Colonic mucosa (tissue), 4 donors: ENCODE measurements at regions not wholly inside any gene's neighbourhood (a gene's known extent, or its start where the extent isn't known, plus 50 kb on each side); places are given as distances from the start of the nearest gene placed in this dataset.

Experiments used
- DNase-seq: peaks from one replicate; pipeline ENCODE4 v3.0.0-alpha.2; 2020
- H3K27ac ChIP-seq: fragments of 200-600 bp; one replicate; pipeline ENCODE4 v1.8.0; 2021
- H3K27me3 ChIP-seq: fragments of 200-600 bp; one replicate; pipeline ENCODE4 v1.8.0; 2021
- H3K36me3 ChIP-seq: fragments of 200-600 bp; one replicate; pipeline ENCODE4 v1.8.0; 2021
- H3K4me1 ChIP-seq: fragments of 200-600 bp; one replicate; pipeline ENCODE4 v1.8.0; 2021; ENCODE audit warnings: mild to moderate bottlenecking
- H3K4me3 ChIP-seq: fragments of 200-600 bp; one replicate; pipeline ENCODE4 v1.8.0; 2021
- H3K9ac ChIP-seq, 2 donors: one replicate each; pipeline ENCODE4 v1.7.0; 2013; ENCODE audit warnings: control low read depth in 2 of 2, low read depth in 2 of 2, low read length in 2 of 2
- H3K9me3 ChIP-seq: fragments of 200-600 bp; one replicate; pipeline ENCODE4 v1.8.0; 2021
- intact Hi-C: fragments of 100-400 bp; cut with DNase I; formaldehyde crosslinking; loops from one replicate; pipeline ENCODE4 v1.14.1; 2022
- TF ChIP-seq, protein P1 (sequence below): fragments of 200-600 bp; IDR thresholded peaks from one replicate; pipeline ENCODE4 v1.8.0; 2022; ENCODE audit warnings: antibody characterized with exemption, mild to moderate bottlenecking
- donor health status: healthy.
- donor health status: DM: no; HTN: no; CAD: no.
- donor health status: DM: no; HTN: no; CAD: no.

DNA sequence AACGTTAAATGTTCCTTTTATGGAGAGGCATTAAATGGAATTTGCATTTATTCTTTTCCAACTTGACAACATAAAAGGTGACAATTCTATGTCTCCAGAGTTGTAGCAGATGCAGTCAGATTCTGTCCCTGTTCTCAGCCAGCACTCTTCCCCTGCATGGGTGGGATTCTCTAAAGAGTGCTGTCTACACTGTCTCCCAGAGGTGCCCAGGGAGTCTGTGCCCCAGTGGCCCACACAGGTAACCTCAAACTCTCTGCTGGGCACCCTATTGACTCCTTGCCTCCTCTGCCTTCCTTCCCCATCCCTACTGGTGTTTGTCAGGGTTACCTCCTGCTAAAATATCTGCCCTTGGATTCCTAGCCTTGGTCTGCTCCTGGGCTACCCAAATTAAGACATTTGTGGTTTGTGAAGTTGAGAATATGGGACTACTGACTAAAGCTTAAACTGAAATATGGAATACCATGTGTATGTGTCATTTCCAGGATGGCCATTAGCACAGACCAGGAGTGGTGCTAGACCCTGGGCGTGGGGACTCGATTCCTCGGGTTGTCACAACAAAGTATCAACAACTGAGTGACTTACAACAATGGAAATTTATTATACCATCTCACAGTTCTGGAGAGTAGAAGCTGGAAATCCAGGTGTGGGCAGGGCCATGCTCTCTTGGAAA lies 284.7 kb downstream of the CDH26 start:
- no peak overlapping the region for H3K9ac ChIP-seq
- no peaks in the 10 kb centered on the region for H3K9me3 ChIP-seq
- DNase-seq, result no peak
- no peaks in the 10 kb centered on the region for H3K4me1 ChIP-seq
- no peaks in the 10 kb centered on the region for H3K36me3 ChIP-seq
- H3K27me3 ChIP-seq, result no peaks in the 10 kb centered on the region
- H3K4me3 ChIP-seq, result no peak overlapping the region
- no peak overlapping the region for H3K27ac ChIP-seq
- intact Hi-C loops, result no loop called here
- TF ChIP-seq, protein P1, sequence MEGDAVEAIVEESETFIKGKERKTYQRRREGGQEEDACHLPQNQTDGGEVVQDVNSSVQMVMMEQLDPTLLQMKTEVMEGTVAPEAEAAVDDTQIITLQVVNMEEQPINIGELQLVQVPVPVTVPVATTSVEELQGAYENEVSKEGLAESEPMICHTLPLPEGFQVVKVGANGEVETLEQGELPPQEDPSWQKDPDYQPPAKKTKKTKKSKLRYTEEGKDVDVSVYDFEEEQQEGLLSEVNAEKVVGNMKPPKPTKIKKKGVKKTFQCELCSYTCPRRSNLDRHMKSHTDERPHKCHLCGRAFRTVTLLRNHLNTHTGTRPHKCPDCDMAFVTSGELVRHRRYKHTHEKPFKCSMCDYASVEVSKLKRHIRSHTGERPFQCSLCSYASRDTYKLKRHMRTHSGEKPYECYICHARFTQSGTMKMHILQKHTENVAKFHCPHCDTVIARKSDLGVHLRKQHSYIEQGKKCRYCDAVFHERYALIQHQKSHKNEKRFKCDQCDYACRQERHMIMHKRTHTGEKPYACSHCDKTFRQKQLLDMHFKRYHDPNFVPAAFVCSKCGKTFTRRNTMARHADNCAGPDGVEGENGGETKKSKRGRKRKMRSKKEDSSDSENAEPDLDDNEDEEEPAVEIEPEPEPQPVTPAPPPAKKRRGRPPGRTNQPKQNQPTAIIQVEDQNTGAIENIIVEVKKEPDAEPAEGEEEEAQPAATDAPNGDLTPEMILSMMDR, result no peak

DNA sequence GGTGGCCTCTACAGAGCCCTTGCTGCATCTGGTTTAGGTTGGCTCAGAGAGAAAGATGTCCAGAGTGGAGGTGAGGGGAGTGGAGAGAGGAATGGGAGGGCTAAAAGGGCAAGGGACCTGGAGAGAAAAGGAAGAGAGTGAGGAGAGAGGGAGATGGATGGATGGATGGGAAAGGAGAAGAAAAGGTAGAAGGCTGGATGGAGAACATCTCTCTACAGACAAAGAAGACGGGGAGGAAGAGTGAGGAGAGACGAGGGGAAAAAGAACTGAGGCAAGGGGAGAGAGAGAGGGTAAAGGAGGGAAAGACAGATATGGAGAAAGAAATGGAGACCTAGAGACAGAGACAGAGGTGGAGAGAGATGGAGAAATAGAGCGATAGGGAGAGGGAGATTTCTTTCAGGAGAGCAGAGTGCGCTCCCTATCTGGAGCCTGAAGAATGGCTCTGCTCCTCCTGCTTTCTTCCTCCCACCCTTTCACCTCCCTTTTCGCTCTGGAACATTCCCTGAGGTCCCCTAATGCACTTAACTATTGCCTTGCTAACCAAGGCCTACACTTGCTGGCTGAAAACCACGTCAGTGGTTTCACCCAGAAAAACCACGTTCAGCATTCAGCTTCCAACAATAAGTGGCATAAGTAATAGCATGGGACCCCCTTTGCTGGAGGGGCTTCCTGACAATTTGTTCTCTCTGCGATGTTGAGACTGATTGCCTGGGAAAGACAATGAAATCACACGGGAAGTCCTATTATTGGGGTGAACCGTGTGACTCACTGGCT lies 286.3 kb downstream of the CDH26 start:
- Histone ChIP-seq H3K4me1 (no peaks in the 10 kb centered on the region), H3K9ac (no peak overlapping the region), H3K27me3 (no peaks in the 10 kb centered on the region), H3K36me3 (no peaks in the 10 kb centered on the region), H3K27ac (no peak overlapping the region), H3K4me3 (no peak overlapping the region), H3K9me3 (no peaks in the 10 kb centered on the region)
- DNase-seq, result no peak
- intact Hi-C loops, result no loop called here
- TF ChIP-seq, protein P1, result no peak

DNA sequence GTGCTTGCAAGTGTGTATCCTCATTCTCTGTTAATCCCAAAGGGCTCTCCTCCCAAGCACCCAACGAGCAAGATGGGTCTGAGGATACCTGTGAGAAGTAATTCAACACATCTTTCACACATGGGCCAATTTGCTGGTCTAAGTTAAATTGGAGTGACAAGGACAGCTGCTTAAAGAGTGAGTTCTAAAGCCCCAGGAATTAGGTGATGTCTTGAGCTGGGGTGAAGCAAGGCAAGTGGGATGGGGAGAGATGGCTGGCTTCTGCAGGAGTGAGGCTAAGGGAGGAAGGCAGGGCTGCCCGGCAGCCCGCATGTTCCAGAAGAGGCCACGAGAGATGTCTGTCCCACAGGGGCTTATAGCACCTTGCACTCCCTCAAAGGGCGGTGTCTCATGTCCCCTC lies 288.5 kb downstream of the CDH26 start:
- Histone ChIP-seq H3K36me3 (no peaks in the 10 kb centered on the region), H3K9me3 (no peaks in the 10 kb centered on the region), H3K4me3 (no peak overlapping the region), H3K9ac (no peak overlapping the region), H3K27ac (no peak overlapping the region), H3K4me1 (no peaks in the 10 kb centered on the region), H3K27me3 (no peaks in the 10 kb centered on the region)
- intact Hi-C loops, result no loop called here
- TF ChIP-seq, protein P1, result no peak
- no peak for DNase-seq

DNA sequence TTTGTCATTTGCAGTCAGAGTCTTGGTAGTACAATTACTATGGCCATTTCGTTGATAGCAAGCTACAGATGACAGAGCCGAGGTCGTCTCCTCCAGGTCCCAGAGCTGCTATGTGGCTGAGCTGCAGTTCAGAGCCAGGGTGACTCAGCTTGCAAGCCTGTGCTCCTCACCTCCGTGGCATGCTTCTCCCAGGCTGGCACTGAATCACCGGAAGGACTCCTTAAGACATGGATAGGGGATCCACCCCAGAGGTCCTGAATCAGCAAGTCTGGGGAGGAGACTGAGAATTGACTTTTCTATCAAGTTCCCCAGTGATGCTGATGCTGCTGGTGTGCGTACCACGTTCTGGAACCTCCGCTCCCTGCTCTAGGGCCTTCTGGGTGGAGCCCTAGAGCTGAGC lies 291.2 kb downstream of the CDH26 start:
- TF ChIP-seq, protein P1, result no peak
- Histone ChIP-seq H3K36me3 (no peaks in the 10 kb centered on the region), H3K4me1 (no peaks in the 10 kb centered on the region), H3K4me3 (no peak overlapping the region), H3K27me3 (no peaks in the 10 kb centered on the region), H3K9ac (no peak overlapping the region), H3K9me3 (no peaks in the 10 kb centered on the region), H3K27ac (no peak overlapping the region)
- intact Hi-C loops, result no loop called here
- DNase-seq, result no peak

DNA sequence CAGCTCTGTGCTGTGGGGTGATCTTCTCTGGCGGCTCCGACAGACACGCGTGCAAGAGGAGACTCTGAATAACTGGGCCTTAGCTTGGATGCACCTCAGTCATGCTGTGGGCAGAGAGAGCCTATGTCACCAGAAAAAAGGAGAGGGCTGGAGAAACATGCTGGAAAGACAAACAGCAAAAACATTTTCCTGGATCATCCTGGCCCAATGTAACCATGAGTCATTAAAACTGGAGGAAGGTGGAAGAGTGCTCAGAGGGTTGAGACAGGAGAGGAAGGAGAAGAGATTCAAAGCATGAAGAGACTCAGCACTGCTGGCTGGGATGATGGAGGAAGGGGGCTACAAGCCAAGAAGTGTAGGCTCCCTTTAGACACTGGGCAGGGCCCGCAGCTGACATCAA lies 292.0 kb downstream of the CDH26 start:
- intact Hi-C loops, result no loop called here
- Histone ChIP-seq H3K9me3 (no peaks in the 10 kb centered on the region), H3K27me3 (no peaks in the 10 kb centered on the region), H3K27ac (no peak overlapping the region), H3K4me3 (no peak overlapping the region), H3K36me3 (no peaks in the 10 kb centered on the region), H3K4me1 (no peaks in the 10 kb centered on the region), H3K9ac (no peak overlapping the region)
- DNase-seq, result no peak
- TF ChIP-seq, protein P1, result no peak
